Endothelial cell of umbilical vein (primary cell): ENCODE measurements at regions not wholly inside any gene's neighbourhood (a gene's known extent, or its start where the extent isn't known, plus 50 kb on each side); places are given as distances from the start of the nearest gene placed in this dataset.

Source experiments
- BruUV-seq: library from RNA; stranded (reverse); fragments of 400-500 nt; replicated peaks from 2 replicates; lab custom pipeline; 2021; lab: Mats Ljungman, UMichigan
- CTCF ChIA-PET: fragments of 300-600, 350-600 bp; sonication (Branson Sonifier 250); formaldehyde crosslinking; loops from one replicate; lab custom pipeline; 2021; ENCODE audit warnings: antibody characterized with exemption, inconsistent platforms; lab: Charles Lee
- POLR2A ChIA-PET: fragments of 300-600, 350-600 bp; sonication (Branson Sonifier 250); formaldehyde crosslinking; loops from one replicate; lab custom pipeline; 2021; ENCODE audit warnings: antibody characterized with exemption, inconsistent platforms; lab: Charles Lee
- DNase-seq: peaks from one replicate; pipeline ENCODE4 v3.0.0-alpha.2; 2011; ENCODE audit warnings: low read depth, low spot score
- FAIRE-seq: peaks from 2 replicates; lab custom pipeline; 2011; peaks lifted over from hg19 to GRCh38; lab: Jason Lieb, UNC
- H2AFZ ChIP-seq: 2 replicates; pipeline ENCODE4 v1.6.0; 2012; ENCODE audit warnings: low read depth, low read length, control low read depth, inconsistent platforms
- H3K27ac ChIP-seq: 2 replicates; pipeline ENCODE4 v1.5.1; 2011; ENCODE audit warnings: low read depth, mild to moderate bottlenecking, control low read depth, low read length, moderate library complexity; ENCODE audit not compliant: insufficient read depth
- H3K27me3 ChIP-seq, 2 experiments: 2 replicates each; pipeline versions ENCODE4 v1.6.0 to v1.6.1; 2011; ENCODE audit warnings: low read length in 2 of 2, mixed read lengths in 1 of 2; ENCODE audit not compliant: control insufficient read depth in 2 of 2, insufficient read depth in 2 of 2
- H3K36me3 ChIP-seq, 2 experiments: 2 replicates in 1 of 2; 3 replicates in 1 of 2; pipeline ENCODE4 v1.5.1; 2011; ENCODE audit warnings: low read length in 2 of 2, mild to moderate bottlenecking in 1 of 2, moderate library complexity in 1 of 2; ENCODE audit not compliant: control insufficient read depth in 2 of 2, insufficient read depth in 2 of 2; ENCODE audit errors: extremely low read depth in 1 of 2
- H3K4me1 ChIP-seq: 3 replicates; pipeline ENCODE4 v1.5.1; 2011; ENCODE audit warnings: mild to moderate bottlenecking, low read length; ENCODE audit not compliant: control insufficient read depth, insufficient read depth; ENCODE audit errors: extremely low read depth
- H3K4me2 ChIP-seq: 2 replicates; pipeline ENCODE4 v1.6.1; 2011; ENCODE audit warnings: low read length, control low read depth, mixed read lengths; ENCODE audit not compliant: insufficient read depth
- H3K4me3 ChIP-seq, 3 experiments: fragments of 200-600 bp in 1 of 3; sonication (generic), shearing (Covaris generic) in 1 of 3; replicated peaks in 1 of 3; 2 replicates each; pipeline ENCODE4 v1.5.1; 2011 to 2016; ENCODE audit warnings: control low read depth in 3 of 3, low read length in 3 of 3, mild to moderate bottlenecking in 2 of 3, inconsistent platforms in 1 of 3, low read depth in 1 of 3, moderate library complexity in 1 of 3; ENCODE audit not compliant: insufficient read depth in 1 of 3
- H3K79me2 ChIP-seq: 2 replicates; pipeline ENCODE4 v1.6.0; 2012; ENCODE audit warnings: low read length, inconsistent platforms; ENCODE audit not compliant: control insufficient read depth, insufficient read depth
- H3K9ac ChIP-seq: replicated peaks from 2 replicates; pipeline ENCODE3; 2011; ENCODE audit warnings: low read length, control low read depth; ENCODE audit not compliant: insufficient read depth; ENCODE audit errors: extremely low read depth
- H3K9me1 ChIP-seq: replicated peaks from 3 replicates; pipeline ENCODE4 v1.6.0; 2011; ENCODE audit warnings: mild to moderate bottlenecking, low read length; ENCODE audit not compliant: control insufficient read depth, insufficient read depth; ENCODE audit errors: extremely low read depth
- H3K9me3 ChIP-seq: replicated peaks from 2 replicates; pipeline ENCODE4 v1.5.1; 2012; ENCODE audit warnings: low read length, inconsistent platforms; ENCODE audit not compliant: control insufficient read depth, insufficient read depth
- H4K20me1 ChIP-seq: replicated peaks from 2 replicates; pipeline ENCODE3; 2011; ENCODE audit warnings: mild to moderate bottlenecking, low read length; ENCODE audit not compliant: control insufficient read depth, insufficient read depth; ENCODE audit errors: extremely low read depth
- EZH2 ChIP-seq: IDR thresholded peaks from 2 replicates; pipeline ENCODE4 v1.6.1; 2012; ENCODE audit warnings: borderline replicate concordance, low read depth, mild to moderate bottlenecking, moderate library complexity, low read length, inconsistent platforms; ENCODE audit not compliant: severe bottlenecking
- FOS ChIP-seq: IDR thresholded peaks from 2 replicates; pipeline ENCODE4 v1.6.1; 2011; ENCODE audit warnings: mild to moderate bottlenecking, low read length, moderate library complexity, borderline replicate concordance; ENCODE audit not compliant: insufficient read depth
- GATA2 ChIP-seq: IDR thresholded peaks from 2 replicates; pipeline ENCODE4 v1.7.0; 2011; ENCODE audit warnings: low read depth, mild to moderate bottlenecking, moderate library complexity, mixed read lengths, low read length; ENCODE audit not compliant: insufficient read length, insufficient read depth
- JUN ChIP-seq: IDR thresholded peaks from 2 replicates; pipeline ENCODE4 v1.6.1; 2011; ENCODE audit warnings: borderline replicate concordance, low read depth; ENCODE audit not compliant: insufficient read length, insufficient read depth
- MYC ChIP-seq: IDR thresholded peaks from one replicate; pipeline ENCODE4 v1.6.1; 2011; ENCODE audit warnings: mild to moderate bottlenecking, low read depth, low read length
- POLR2A ChIP-seq: IDR thresholded peaks from 2 replicates; pipeline ENCODE4 v1.6.1; 2012; ENCODE audit warnings: low read depth, mild to moderate bottlenecking, control low read depth, low read length
- POLR2AphosphoS5 ChIP-seq: IDR thresholded peaks from 2 replicates; pipeline ENCODE4 v1.6.1; 2012; ENCODE audit warnings: low read depth, mild to moderate bottlenecking, control low read depth, low read length, moderate library complexity; ENCODE audit not compliant: insufficient read depth
- dilution Hi-C: fragments of 300-500 bp; cut with MboI; formaldehyde crosslinking; loops from one replicate; pipeline ENCODE4 v1.15.0; 2019; ENCODE audit warnings: low sequenced_read_pairs; ENCODE audit not compliant: extremely low pct_ligation_motif_present
- intact Hi-C: fragments of 100-400 bp; cut with micrococcal nuclease; formaldehyde crosslinking; loops from one replicate; pipeline ENCODE4 v1.10.0; 2022
- TF ChIP-seq, protein P1 (sequence below), 2 donors: IDR thresholded peaks; 1 replicate in 1 of 2; 2 replicates in 1 of 2; pipeline ENCODE4 v1.5.1; 2011; ENCODE audit warnings: low read length in 2 of 2, mild to moderate bottlenecking in 2 of 2, moderate library complexity in 2 of 2, control low read depth in 1 of 2, inconsistent platforms in 1 of 2, low read depth in 1 of 2; ENCODE audit not compliant: insufficient read depth in 1 of 2; ENCODE audit errors: extremely low read depth in 1 of 2
- TF ChIP-seq, protein P2 (sequence below): IDR thresholded peaks from 2 replicates; pipeline ENCODE4 v1.6.1; 2011; ENCODE audit not compliant: insufficient read depth, insufficient read length

GRCh38 chr1:242774256-242774655 lies 249.8 kb upstream of the PLD5 start:
- H3K4me2 ChIP-seq = no peak overlapping the region
- no peaks in the 10 kb centered on the region for H3K9me1 ChIP-seq
- FAIRE-seq (no peak), DNase-seq (no peak)
- POLR2A ChIA-PET = no interaction called here
- no peaks in the 10 kb centered on the region for H3K9me3 ChIP-seq
- no peak overlapping the region for H3K4me3 ChIP-seq
- H4K20me1 ChIP-seq = no peaks in the 10 kb centered on the region
- CTCF ChIA-PET = no interaction called here
- TF ChIP-seq, protein P1, sequence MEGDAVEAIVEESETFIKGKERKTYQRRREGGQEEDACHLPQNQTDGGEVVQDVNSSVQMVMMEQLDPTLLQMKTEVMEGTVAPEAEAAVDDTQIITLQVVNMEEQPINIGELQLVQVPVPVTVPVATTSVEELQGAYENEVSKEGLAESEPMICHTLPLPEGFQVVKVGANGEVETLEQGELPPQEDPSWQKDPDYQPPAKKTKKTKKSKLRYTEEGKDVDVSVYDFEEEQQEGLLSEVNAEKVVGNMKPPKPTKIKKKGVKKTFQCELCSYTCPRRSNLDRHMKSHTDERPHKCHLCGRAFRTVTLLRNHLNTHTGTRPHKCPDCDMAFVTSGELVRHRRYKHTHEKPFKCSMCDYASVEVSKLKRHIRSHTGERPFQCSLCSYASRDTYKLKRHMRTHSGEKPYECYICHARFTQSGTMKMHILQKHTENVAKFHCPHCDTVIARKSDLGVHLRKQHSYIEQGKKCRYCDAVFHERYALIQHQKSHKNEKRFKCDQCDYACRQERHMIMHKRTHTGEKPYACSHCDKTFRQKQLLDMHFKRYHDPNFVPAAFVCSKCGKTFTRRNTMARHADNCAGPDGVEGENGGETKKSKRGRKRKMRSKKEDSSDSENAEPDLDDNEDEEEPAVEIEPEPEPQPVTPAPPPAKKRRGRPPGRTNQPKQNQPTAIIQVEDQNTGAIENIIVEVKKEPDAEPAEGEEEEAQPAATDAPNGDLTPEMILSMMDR (IDR thresholded peaks at IDR 0.05; ENCODE audit: extremely low read depth in 1 of 2, insufficient read depth in 1 of 2, low read depth in 1 of 2, low read length in 2 of 2) = no peak
- TF ChIP-seq MYC = no peak
- intact Hi-C loops = no loop called here
- dilution Hi-C loops = no loop called here
- no peaks in the 10 kb centered on the region for H3K27me3 ChIP-seq
- H3K36me3 ChIP-seq = no peaks in the 10 kb centered on the region
- H2AFZ ChIP-seq = no peak overlapping the region
- BruUV-seq = no TSS peak
- H3K27ac ChIP-seq = no peak overlapping the region
- H3K79me2 ChIP-seq = no peaks in the 10 kb centered on the region
- H3K9ac ChIP-seq = no peak overlapping the region
- no peaks in the 10 kb centered on the region for H3K4me1 ChIP-seq

DNA sequence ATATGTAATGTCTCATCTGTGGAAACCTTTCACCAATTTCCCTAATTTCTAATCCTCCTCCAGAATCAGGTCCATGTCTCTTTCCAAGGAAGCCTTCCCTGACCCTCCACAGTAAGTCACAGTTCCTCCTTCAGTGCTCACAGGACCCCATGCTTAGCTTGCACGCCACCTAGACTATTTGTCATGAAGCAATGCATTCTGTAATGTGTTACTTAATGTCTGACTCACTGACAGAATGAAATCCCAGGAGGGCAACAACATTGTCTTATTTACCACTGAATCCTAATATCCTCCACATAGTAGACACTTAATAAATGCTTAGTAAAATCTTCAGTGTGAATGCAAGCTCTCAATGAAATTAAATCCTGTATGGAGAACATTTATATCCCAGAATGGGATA lies 245.9 kb upstream of the PLD5 start:
- Histone ChIP-seq H3K79me2 (no peaks in the 10 kb centered on the region), H4K20me1 (no peaks in the 10 kb centered on the region), H3K4me2 (no peak overlapping the region), H3K9me3 (no peaks in the 10 kb centered on the region), H3K9me1 (no peaks in the 10 kb centered on the region), H3K27ac (no peak overlapping the region), H3K27me3 (no peaks in the 10 kb centered on the region), H3K4me3 (no peak overlapping the region), H3K4me1 (no peaks in the 10 kb centered on the region), H2AFZ (no peak overlapping the region), H3K9ac (no peak overlapping the region), H3K36me3 (no peaks in the 10 kb centered on the region)
- FAIRE-seq (no peak), DNase-seq (no peak)
- intact Hi-C loops = no loop called here
- CTCF ChIA-PET = no interaction called here
- BruUV-seq = no TSS peak
- no peak for TF ChIP-seq JUN
- TF ChIP-seq POLR2AphosphoS5 = no peak
- no peak for TF ChIP-seq EZH2
- TF ChIP-seq, protein P2, sequence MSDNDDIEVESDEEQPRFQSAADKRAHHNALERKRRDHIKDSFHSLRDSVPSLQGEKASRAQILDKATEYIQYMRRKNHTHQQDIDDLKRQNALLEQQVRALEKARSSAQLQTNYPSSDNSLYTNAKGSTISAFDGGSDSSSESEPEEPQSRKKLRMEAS = no peak
- TF ChIP-seq, protein P1 (IDR thresholded peaks at IDR 0.05; ENCODE audit: extremely low read depth in 1 of 2, insufficient read depth in 1 of 2, low read depth in 1 of 2, low read length in 2 of 2) = no peak
- TF ChIP-seq FOS = no peak
- TF ChIP-seq POLR2A = no peak
- TF ChIP-seq GATA2 = no peak
- no peak for TF ChIP-seq MYC
- dilution Hi-C loops = no loop called here
- POLR2A ChIA-PET = no interaction called here
